Esophagus squamous epithelium (tissue), 4 donors: ENCODE measurements at regions not wholly inside any gene's neighbourhood (a gene's known extent, or its start where the extent isn't known, plus 50 kb on each side); places are given as distances from the start of the nearest gene placed in this dataset.

ENCODE experiments used
- CTCF ChIP-seq, 6 experiments: fragments of 450-650 bp in 4 of 6; fragments of 200-600 bp in 2 of 6; sonication (generic) in 2 of 6; IDR thresholded peaks; one replicate each; pipeline ENCODE4 v1.5.1; 2016 to 2019; ENCODE audit warnings: antibody characterized with exemption in 6 of 6, mild to moderate bottlenecking in 4 of 6, moderate library complexity in 4 of 6
- POLR2A ChIP-seq, 4 donors: fragments of 450-650 bp; IDR thresholded peaks; one replicate each; pipeline ENCODE4 v1.6.1; 2017; ENCODE audit warnings: antibody characterized with exemption in 4 of 4, mild to moderate bottlenecking in 4 of 4, moderate library complexity in 3 of 4

GRCh38 chr16:51312363-51313150 lies 161.5 kb upstream of the SALL1 start:
- TF ChIP-seq POLR2A (IDR thresholded peaks at IDR 0.05) (no peak), CTCF (IDR thresholded peaks at IDR 0.05) (no peak)
